Stimulated activated naive CD8-positive, alpha-beta T cell treated with anti-CD3 and anti-CD28 coated beads, Interleukin-15, amount 100 ng/mL, for 72 hours (primary cell): ENCODE measurements at regions not wholly inside any gene's neighbourhood (a gene's known extent, or its start where the extent isn't known, plus 50 kb on each side); places are given as distances from the start of the nearest gene placed in this dataset.

Experiments
- ATAC-seq: fragments of 150-1000 bp; cut with Tn5 transposase; 2 replicates; pipeline ENCODE4 v1.10.0; 2021; ENCODE audit warnings: mild to moderate bottlenecking, moderate library complexity
- DNase-seq, 2 donors: peaks; one replicate each; pipeline ENCODE4 v3.0.0; 2021 to 2022
- H3K27ac Mint-ChIP-seq, 2 donors: one replicate each; pipeline ENCODE4 v1.8.0; 2022; ENCODE audit warnings: mild to moderate bottlenecking in 2 of 2, mixed read lengths in 2 of 2, moderate library complexity in 2 of 2
- H3K27me3 Mint-ChIP-seq: one replicate; pipeline ENCODE4 v1.8.0; 2022; ENCODE audit warnings: mixed read lengths
- H3K4me1 Mint-ChIP-seq: one replicate; pipeline ENCODE4 v1.8.0; 2022; ENCODE audit warnings: mild to moderate bottlenecking, mixed read lengths
- H3K4me3 Mint-ChIP-seq, 2 donors: one replicate each; pipeline ENCODE4 v1.8.0; 2022; ENCODE audit warnings: mild to moderate bottlenecking in 2 of 2, mixed read lengths in 2 of 2, moderate library complexity in 1 of 2
- H3K9me3 Mint-ChIP-seq, 2 donors: one replicate each; pipeline ENCODE4 v1.8.0; 2022; ENCODE audit warnings: mixed read lengths in 2 of 2

- H3K27ac Mint-ChIP-seq: no peak overlapping the region
- H3K27me3 Mint-ChIP-seq: no peaks in the 10 kb centered on the region
- DNase-seq (no peak), ATAC-seq (no peak)
- H3K4me1 Mint-ChIP-seq: no peaks in the 10 kb centered on the region
- no peak overlapping the region for H3K4me3 Mint-ChIP-seq
- peaks cover 12 to 18% of the 10 kb centered on the region in 2 donors for H3K9me3 Mint-ChIP-seq
Measured at GRCh38 chr15:39051626-39052322, 487.2 kb upstream of the RASGRP1 start.

DNA sequence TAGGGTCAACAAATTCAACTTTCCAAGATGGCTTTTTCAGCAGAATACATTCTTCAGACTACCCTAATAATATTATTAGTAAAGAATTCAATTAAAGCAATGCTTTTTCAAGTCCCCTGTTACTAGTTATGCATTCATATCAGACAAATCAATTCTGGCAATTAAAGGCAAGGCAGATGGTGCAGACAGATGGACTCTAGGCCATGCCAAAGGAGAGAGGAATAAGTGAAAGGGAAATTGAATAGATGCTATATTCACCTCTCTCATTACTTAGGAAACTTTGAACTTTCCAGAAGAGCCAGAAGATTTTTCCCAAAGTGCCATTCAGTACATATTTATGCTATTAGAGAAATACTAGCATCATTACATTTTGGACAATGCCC, 487.7 kb upstream of the RASGRP1 start:
- ATAC-seq (no peak), DNase-seq (no peak)
- Mint-ChIP-seq H3K9me3 (peaks cover 12 to 18% of the 10 kb centered on the region in 2 donors), H3K4me3 (no peak overlapping the region), H3K27me3 (no peaks in the 10 kb centered on the region), H3K27ac (no peak overlapping the region), H3K4me1 (no peaks in the 10 kb centered on the region)

GRCh38 chr15:39053480-39053879, 488.9 kb upstream of the RASGRP1 start:
- Mint-ChIP-seq H3K4me3 (no peak overlapping the region), H3K9me3 (peaks cover 12 to 18% of the 10 kb centered on the region in 2 donors), H3K27me3 (no peaks in the 10 kb centered on the region), H3K27ac (no peak overlapping the region), H3K4me1 (no peaks in the 10 kb centered on the region)
- ATAC-seq: no peak
- DNase-seq: no peak

DNA sequence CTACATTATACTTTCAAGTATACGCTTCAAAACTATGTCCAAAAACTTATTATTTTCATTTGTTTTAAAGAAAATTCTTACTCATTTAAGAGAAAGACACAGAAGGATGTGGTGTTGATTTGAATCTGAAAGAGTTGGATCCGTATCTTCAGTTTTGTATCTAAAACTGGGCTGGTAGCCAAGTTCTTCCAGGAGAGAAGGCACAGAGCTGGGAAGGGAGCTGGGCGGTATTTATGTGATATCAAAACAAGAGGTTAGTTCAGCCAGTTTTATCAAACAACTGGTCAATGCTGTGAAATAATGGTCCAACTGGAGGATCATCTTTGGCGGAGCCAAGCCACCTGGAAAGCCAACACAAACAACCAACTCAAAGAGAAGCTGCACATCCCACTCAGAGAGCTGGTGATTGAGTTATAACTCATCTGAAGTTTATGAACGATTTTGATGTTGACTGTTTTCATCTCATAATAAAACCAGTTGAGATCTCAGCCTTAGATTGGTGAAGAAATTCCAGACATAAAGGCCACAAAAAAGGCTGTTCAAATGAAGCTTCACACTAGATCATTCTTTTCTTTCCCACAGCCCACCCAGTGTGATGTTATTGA, 489.6 kb upstream of the RASGRP1 start:
- Mint-ChIP-seq H3K9me3 (peaks cover 8 to 14% of the 10 kb centered on the region in 2 donors), H3K27ac (no peak overlapping the region), H3K4me3 (no peak overlapping the region), H3K4me1 (no peaks in the 10 kb centered on the region), H3K27me3 (no peaks in the 10 kb centered on the region)
- ATAC-seq: no peak
- no peak for DNase-seq

DNA sequence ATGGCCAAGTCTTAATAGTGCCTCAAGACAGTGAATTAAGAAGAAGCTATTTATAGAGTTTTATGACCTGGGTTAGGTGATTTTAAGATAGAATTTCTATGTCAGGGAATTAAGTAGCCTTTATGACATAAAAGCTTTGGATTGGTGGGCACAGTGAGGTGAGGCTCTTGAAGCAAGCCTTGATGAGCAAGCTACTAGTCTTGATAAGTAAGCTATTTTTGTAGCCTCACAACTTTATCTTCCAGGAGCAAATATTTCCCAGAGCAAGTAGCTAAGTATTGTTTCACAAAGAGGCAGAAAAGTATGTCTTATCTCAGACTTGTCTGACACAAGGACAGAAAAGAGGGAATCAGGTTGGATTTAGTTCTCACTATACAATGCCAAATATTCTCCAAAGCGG, 491.7 kb upstream of the RASGRP1 start:
- H3K4me1 Mint-ChIP-seq: no peaks in the 10 kb centered on the region
- ATAC-seq (no peak), DNase-seq (no peak)
- no peak overlapping the region for H3K27ac Mint-ChIP-seq
- H3K9me3 Mint-ChIP-seq: no peaks in the 10 kb centered on the region
- H3K4me3 Mint-ChIP-seq: no peak overlapping the region
- H3K27me3 Mint-ChIP-seq: no peaks in the 10 kb centered on the region

DNA sequence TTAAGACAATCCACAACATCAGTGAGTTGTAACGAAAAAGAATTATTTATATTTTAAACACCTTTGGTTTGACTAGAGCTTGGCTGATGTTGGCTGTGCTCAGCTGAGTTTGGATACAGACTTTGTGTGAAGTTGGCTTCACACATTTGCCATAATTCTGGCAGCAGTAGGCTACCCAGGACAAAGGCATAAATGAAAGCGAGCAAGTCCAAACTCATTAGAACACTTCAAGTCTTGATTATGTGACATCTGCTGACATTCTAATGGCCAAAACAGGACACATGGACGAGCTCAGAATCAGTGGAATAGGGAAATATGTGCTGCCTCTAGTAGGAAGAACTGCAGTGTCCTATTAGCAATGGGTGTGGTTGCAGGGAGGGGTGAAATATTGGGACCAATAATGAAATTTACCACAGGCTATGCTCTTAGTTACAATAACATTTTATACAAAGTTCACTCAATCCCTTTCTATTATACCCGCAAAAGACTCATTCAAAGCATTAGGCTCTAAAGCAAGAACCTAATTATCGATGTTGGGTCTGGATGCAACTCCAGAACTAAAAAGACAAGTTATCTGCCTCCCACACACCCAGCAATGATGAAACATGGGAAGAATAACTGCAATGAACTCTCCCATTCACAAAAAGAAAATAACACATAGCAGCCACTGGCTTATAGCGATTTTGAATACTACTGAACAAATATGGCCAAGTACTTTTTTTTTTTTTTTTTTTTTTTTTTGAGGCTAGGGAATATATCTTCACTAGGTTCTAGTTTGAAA, 493.9 kb upstream of the RASGRP1 start:
- Mint-ChIP-seq H3K9me3 (no peaks in the 10 kb centered on the region), H3K4me1 (no peaks in the 10 kb centered on the region)
- ATAC-seq: no peak

GRCh38 chr15:39059917-39060316, 495.3 kb upstream of the RASGRP1 start:
- DNase-seq: no peak
- ATAC-seq: no peak
- no peak overlapping the region for H3K27ac Mint-ChIP-seq
- no peaks in the 10 kb centered on the region for H3K9me3 Mint-ChIP-seq
- no peak overlapping the region for H3K4me3 Mint-ChIP-seq
- H3K4me1 Mint-ChIP-seq: no peaks in the 10 kb centered on the region
- H3K27me3 Mint-ChIP-seq: no peaks in the 10 kb centered on the region

More for the DNA sequence above, 493.9 kb upstream of the RASGRP1 start:
- DNase-seq: no peak
- H3K27me3 Mint-ChIP-seq: no peaks in the 10 kb centered on the region
- no peak overlapping the region for H3K27ac Mint-ChIP-seq
- no peak overlapping the region for H3K4me3 Mint-ChIP-seq

DNA sequence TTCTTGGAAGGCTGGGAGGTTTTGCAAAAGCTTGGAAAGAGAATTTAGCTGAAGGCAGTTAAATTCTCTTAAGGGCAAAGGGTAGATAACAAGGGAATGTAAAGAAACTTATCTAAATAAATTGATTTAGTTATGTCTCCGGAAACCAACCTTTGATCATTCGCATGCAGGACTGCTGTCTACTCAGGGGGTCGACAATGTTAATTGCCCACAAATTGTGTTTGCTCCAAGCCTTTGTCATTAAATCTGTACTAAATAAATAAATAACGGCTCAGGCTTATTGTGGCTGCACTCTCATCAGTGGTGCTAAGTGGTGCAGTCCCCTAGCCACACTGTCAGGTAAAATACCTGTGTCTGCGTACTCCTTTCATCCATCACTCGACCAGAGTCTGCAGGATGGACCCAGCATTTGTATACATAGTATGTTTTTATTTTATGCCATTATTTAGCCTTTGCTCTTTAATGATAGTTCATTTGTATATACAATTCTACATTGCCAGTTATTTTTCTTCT, 497.4 kb upstream of the RASGRP1 start:
- Mint-ChIP-seq H3K4me3 (no peak overlapping the region), H3K9me3 (no peaks in the 10 kb centered on the region), H3K27me3 (no peaks in the 10 kb centered on the region), H3K4me1 (no peaks in the 10 kb centered on the region), H3K27ac (no peak overlapping the region)
- ATAC-seq (no peak), DNase-seq (no peak)

GRCh38 chr15:39066677-39067076, 502.1 kb upstream of the RASGRP1 start:
- Mint-ChIP-seq H3K27ac (no peak overlapping the region), H3K27me3 (no peaks in the 10 kb centered on the region), H3K4me3 (no peak overlapping the region), H3K9me3 (no peaks in the 10 kb centered on the region), H3K4me1 (no peaks in the 10 kb centered on the region)
- DNase-seq (no peak), ATAC-seq (no peak)

DNA sequence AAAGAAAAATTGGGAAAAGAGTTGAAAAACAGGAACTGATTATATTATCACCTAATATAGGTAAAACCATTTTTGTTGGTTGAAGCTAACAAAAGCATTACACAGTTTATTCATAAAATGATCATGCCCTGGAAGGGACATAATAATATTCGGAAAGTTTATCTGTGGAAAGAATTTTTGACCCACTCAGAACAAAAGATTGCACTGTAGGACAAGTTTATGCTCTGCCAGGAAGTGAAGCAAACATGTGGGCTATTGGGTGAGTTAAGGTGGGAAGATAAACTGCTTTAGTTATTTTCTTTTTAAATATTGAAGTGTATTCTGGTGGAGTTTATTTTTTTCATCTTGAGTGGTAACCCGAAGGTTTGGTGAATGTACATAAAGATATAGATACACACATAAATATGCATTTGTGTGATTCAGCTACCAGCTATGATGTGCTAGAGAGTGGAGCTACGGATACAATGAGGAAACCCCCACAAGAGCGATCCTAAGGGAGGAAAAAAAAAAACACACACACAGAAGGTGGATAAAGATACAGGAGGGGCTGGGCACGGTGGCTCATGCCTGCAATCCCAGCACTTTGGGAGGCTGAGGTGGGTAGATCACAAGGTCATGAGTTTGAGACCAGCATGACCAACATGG, 506.4 kb upstream of the THBS1 start:
- DNase-seq (no peak), ATAC-seq (no peak)
- H3K4me3 Mint-ChIP-seq: no peak overlapping the region
- no peaks in the 10 kb centered on the region for H3K9me3 Mint-ChIP-seq
- no peak overlapping the region for H3K27ac Mint-ChIP-seq
- no peaks in the 10 kb centered on the region for H3K4me1 Mint-ChIP-seq
- peaks cover 8% of the 10 kb centered on the region for H3K27me3 Mint-ChIP-seq

- no peak for DNase-seq
- H3K27ac Mint-ChIP-seq: no peak overlapping the region
- H3K9me3 Mint-ChIP-seq: no peaks in the 10 kb centered on the region
- peaks cover 8% of the 10 kb centered on the region for H3K27me3 Mint-ChIP-seq
- no peaks in the 10 kb centered on the region for H3K4me1 Mint-ChIP-seq
- no peak overlapping the region for H3K4me3 Mint-ChIP-seq
- no peak for ATAC-seq
Measured at GRCh38 chr15:39075311-39075710, 505.6 kb upstream of the THBS1 start.

GRCh38 chr15:39075756-39076341, 505.0 kb upstream of the THBS1 start:
- Mint-ChIP-seq H3K27ac (no peak overlapping the region), H3K9me3 (no peaks in the 10 kb centered on the region), H3K27me3 (peaks cover 8% of the 10 kb centered on the region), H3K4me1 (no peaks in the 10 kb centered on the region), H3K4me3 (no peak overlapping the region)
- DNase-seq (no peak), ATAC-seq (no peak)

DNA sequence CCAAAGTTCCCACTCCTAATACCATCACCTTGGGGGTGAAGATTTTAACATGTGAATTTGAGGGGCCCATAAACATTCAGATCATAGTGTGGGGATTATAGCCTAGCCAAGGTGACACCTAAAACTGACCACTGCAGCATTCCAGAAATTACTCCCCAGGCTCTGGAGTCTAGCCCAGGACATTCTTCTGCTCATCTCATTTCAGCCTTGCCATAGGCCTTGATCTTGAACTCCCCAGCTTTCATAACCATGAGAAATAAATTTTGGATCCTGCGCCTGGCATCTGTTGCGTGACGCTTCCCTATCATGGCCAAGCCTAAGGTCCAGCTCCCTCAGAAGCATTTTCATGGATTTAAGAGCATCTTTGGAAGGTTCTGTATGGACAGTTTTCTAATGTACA, 502.9 kb upstream of the THBS1 start:
- no peak overlapping the region for H3K4me3 Mint-ChIP-seq
- DNase-seq (no peak), ATAC-seq (no peak)
- H3K27ac Mint-ChIP-seq: peak overlapping the region in 1 of 2 donors; percentile 31
- H3K27me3 Mint-ChIP-seq: peaks cover 8% of the 10 kb centered on the region
- H3K9me3 Mint-ChIP-seq: no peaks in the 10 kb centered on the region
- H3K4me1 Mint-ChIP-seq: no peaks in the 10 kb centered on the region

DNA sequence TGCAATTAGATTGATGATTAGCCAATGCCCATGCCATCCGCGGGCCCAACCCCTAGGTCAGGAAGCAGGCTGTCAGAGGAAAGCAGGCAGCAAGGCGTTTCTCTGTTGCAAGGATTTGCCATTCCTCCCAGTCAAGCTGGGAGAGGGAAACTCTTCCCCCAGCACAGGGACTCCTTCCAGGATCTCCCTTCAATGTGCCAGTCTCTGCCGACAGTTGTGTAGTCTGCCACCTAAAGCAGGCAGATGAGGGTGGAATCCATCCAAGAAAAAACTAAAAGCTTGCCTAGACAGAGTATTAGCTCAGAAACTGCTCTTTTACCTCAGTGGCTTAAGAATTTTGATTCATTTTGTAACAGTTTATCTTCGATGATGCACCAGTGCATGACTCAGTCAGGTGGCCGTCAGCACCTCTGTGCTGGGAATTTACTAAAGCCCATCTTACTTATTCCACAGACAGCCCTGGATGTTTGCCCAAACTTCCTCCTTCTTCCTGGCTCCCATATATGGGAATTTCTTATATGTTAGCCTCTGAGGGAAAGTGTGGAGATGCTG, 501.5 kb upstream of the THBS1 start:
- Mint-ChIP-seq H3K4me3 (no peak overlapping the region), H3K9me3 (no peaks in the 10 kb centered on the region), H3K27ac (no peak overlapping the region), H3K27me3 (peaks cover 6% of the 10 kb centered on the region), H3K4me1 (no peaks in the 10 kb centered on the region)
- ATAC-seq (no peak), DNase-seq (no peak)

GRCh38 chr15:39083213-39083612, 497.7 kb upstream of the THBS1 start:
- DNase-seq (peak in 1 of 2 donors; percentile 27), ATAC-seq (peak; percentile 83)
- H3K27ac Mint-ChIP-seq: no peak overlapping the region
- peaks cover 7% of the 10 kb centered on the region for H3K4me1 Mint-ChIP-seq
- H3K9me3 Mint-ChIP-seq: no peaks in the 10 kb centered on the region
- no peak overlapping the region for H3K4me3 Mint-ChIP-seq
- H3K27me3 Mint-ChIP-seq: peaks cover 7% of the 10 kb centered on the region
